Superior temporal gyrus (tissue), 1 donor: ENCODE measurements at regions not wholly inside any gene's neighbourhood (a gene's known extent, or its start where the extent isn't known, plus 50 kb on each side); places are given as distances from the start of the nearest gene placed in this dataset.

Experiments used
- DNase-seq: peaks from one replicate; pipeline ENCODE4 v3.0.0-alpha.2; 2016; ENCODE audit errors: extremely low spot score

DNA sequence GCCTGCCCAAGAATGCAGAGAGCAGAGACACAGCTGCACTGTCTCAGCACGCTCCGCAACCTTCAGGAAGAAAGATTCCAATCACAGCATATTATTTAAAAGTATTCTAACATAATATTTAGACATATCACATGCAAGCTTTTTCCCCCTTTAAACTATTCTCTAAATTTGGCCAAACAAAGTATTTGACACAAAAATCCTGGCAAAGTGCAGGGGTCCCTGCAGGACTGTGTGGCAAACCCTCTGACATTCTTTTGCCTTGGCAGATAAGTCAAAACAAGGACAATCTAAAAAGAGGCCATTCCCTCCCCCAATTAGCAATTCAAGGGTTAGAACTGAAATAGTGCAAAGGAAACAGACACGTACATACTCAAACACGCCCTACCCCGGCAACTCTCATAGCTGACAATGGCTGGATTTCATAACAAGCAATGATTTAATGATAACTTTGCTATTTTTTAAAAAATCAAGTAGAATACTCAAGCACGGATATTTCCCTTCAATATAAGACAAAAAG lies 225.3 kb downstream of the MRPL39 start:
- DNase-seq, result no peak

GRCh38 chr21:25375675-25376074 lies 231.6 kb downstream of the MRPL39 start:
- DNase-seq, result no peak

GRCh38 chr21:25373126-25374082 lies 233.9 kb downstream of the MRPL39 start:
- DNase-seq, result no peak

DNA sequence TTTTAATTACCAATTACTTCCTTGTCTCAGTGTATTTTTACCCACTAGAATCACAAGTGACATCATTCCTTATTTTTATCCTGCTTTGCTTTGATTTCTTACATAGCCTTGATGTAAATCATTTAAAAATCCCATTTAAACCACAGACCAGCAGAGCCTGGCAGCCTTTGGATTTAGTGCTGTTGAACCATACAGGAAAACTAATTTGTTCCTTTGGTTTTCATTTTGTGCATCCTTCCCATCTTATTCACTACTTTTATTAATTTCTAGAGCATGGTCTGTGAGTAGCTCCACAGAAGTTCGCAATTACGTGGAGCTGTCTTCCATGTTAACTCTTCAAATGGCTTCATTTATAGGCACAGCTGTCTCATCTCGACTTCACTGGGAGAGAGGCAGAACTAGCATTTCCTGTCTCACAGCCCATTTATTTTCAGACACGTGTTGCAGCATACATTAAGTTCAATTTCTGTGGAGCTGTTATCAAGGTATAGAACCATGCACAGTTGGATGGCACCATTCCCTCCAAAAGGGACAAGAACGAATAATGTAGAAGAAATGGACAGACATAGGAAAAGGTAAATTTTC lies 235.3 kb downstream of the MRPL39 start:
- DNase-seq, result no peak

- no peak for DNase-seq
Measured at GRCh38 chr21:25370311-25370744, 237.0 kb downstream of the MRPL39 start.

GRCh38 chr21:25369524-25370300 lies 237.6 kb downstream of the MRPL39 start:
- no peak for DNase-seq

DNA sequence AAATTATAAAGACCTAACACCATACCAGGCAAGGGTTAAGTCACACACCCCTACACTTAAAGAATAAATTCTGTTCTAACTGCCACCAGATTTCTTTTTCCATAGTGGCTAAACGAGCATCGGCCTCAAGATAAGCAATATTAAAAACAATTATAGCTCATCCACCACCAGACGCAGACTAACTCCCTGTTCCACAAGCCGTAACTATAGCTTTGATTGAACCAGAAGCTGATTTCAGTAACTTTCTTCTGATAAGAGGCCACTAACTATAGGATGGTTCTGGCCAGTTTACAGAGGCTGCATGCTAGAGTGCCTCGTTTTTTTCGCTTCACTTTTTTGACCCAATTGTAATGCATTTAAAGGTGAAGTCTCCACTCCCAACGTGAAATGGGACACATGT lies 238.8 kb downstream of the MRPL39 start:
- no peak for DNase-seq

DNA sequence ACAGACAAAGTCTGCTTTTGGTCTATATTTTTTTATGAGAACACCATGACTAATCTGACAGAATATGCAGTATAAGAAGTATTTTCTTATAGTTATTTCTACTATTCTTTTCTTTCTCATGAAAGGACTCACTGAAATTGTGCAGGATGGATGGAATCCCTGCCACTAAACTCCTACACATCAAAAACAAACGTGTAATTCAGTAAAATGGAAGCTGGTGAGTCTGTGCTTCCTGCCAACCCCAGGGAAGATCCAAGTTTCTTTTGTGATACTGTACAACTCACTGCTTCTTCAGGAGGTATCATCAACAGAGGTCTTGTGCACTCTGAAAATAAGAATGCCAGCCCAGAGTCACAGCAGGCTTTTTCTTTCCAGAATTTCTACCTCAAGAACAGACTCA lies 241.2 kb downstream of the MRPL39 start:
- DNase-seq, result no peak

- no peak for DNase-seq
Measured at GRCh38 chr21:25362375-25363267, 244.7 kb downstream of the MRPL39 start.

DNA sequence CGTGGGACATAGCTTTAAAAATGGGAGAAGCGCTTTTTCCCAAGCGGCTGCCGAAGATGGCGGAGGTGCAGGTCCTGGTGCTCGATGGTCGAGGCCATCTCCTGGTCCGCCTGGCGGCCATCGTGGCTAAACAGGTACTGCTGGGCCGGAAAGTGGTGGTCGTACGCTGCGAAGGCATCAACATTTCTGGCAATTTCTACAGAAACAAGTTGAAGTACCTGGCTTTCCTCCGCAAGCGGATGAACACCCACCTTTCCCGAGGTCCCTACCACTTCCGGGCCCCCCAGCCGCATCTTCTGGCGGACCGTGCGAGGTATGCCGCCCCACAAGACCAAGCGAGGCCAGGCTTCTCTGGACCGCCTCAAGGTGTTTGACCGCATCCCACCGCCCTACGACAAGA lies 245.5 kb downstream of the MRPL39 start:
- no peak for DNase-seq

DNA sequence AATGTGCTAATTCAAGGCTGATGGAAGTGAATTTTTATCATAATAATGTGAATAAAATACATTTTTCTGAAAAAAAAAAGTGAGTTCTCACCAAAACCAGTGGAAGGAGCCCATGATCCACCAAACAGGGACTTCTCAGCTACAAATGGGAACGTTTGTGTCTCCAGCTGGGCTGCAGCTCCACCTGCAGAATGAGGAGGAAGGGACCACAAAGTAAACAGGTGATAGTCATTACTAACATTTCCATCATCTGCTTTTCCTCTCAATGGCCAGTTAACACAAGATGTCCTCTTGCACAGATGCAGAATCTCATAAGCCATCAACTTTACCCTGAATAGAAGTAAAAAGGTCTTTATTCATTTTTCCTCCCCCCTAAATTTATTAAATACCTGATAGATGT lies 246.2 kb downstream of the MRPL39 start:
- no peak for DNase-seq

- no peak for DNase-seq
Measured at GRCh38 chr21:25360593-25360992, 246.7 kb downstream of the MRPL39 start.

DNA sequence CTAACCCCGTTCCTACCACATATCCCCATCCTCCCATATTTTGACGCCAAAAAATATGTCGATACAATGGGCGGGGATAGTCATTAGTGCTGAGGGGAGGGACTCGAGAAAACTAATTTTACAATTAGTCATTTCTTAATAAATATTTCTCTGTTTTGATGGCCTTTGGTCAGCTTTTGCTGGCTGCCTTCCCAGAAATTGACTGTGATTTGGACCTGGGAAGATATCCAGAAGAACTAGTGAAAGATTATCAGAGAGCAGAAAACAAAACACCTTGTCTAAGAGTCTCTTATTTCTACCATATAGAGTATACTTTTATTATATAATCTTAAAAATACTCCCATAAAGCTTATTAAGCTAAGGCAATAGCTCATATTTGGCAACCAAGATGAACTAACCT lies 247.6 kb downstream of the MRPL39 start:
- DNase-seq, result no peak

DNA sequence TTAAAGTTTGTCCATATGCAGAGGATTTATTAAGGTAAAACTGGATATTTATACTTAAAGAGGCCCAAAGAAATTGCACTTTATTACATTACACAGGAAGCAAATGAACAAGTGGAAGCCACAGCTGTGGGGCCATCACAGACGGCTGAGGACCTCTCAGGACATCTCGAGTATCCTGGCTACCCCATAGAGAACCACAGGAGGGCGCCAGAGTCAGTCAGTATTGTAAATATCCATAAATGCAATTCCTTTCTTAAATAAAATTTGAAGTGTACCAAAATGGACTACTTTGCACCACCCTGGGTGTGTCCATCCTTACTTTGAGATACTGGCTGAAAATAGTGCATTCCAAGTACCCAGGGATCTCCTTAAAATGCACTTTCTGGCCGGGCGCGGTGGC lies 257.2 kb downstream of the MRPL39 start:
- DNase-seq, result no peak

DNA sequence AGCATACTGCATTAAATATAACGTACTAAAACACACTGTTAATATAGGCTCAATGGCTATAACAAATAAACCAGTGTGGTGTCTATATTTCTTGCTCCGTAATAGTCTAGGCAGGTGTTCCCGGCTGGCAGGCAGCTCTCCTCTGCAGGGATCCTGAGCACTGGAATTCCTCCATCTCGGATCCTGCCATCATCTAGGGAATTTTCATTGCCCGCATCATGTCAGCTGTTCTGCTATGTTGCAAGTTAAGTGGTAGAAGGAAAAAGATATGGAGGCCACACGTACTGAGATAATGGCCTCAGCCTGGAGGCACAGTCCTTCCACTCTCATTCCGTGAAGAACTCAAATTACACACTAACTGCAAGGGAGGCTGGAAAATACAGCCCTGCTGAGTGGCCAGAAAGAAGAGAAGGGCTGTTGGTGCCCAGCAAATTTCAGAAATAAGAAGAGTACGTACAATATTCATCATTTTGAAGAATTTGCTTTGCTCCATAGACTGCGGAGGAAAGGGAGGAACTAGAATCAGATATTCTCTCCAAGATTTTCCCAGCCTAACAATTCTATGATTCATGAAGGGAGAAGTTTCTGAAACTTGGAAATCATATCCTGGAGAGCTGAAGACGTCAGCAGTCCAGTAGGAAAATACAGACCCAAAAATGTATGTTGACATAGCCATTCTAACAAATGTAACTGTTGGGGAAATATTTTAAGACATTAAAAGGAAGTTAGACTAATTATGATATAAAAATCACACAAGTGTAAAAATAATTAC lies 263.3 kb downstream of the MRPL39 start:
- no peak for DNase-seq

DNA sequence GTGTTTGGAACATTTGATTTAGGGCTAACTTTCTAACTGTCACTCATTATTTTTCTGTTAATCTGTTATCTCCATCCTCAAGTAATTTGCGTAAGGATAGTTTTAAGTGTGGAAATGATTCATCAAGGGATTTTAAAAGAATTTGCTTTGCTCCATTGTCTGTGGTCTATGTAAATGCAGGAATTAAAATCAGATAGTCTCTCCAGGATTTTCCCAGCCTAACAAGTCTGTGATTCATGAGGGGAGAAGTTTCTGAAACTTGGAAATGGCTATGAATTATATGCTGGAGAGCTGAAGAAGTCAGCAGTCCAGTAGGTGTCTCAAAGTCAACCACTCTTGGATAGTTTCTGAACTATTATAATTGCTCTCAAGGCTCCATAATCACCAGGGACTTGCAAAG lies 264.5 kb downstream of the MRPL39 start:
- no peak for DNase-seq

GRCh38 chr21:25341981-25342380 lies 265.3 kb downstream of the MRPL39 start:
- no peak for DNase-seq

DNA sequence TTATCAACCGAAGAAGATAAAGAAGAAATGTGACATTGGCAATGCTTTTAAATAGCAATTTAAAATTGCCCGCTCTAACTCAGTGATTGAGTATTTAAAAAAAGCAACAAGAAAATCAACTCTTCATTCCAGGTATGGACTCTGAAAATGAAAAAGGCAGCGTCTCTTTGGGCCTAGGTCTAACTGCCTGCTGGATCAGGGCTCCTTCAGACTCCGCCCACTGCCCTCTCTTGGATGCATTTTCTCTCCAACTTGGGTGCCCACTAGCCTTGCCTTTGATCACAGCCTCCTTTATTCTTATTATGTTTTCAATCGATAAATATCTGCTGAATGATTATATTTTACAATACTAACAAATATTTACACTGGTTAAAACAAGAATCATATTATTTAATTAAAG lies 268.9 kb downstream of the MRPL39 start:
- no peak for DNase-seq

GRCh38 chr21:25334046-25334730 lies 273.1 kb downstream of the MRPL39 start:
- no peak for DNase-seq

GRCh38 chr21:25331286-25331685 lies 276.0 kb downstream of the MRPL39 start:
- DNase-seq, result no peak
